ENCODE measurements at regions not wholly inside any gene's neighbourhood (a gene's known extent, or its start where the extent isn't known, plus 50 kb on each side); places are given as distances from the start of the nearest gene placed in this dataset.

- DNase-seq, result no peak
- in situ Hi-C loops (cut with HindIII; ENCODE audit: low pct_ligation_motif_present, low pct_unique_long_range_greater_than_20kb, low sequenced_read_pairs), result no loop called here
Observed at GRCh38 chr2:45259547-45260160, 250.4 kb upstream of the SIX2 start.

- in situ Hi-C loops (cut with HindIII; ENCODE audit: low pct_ligation_motif_present, low pct_unique_long_range_greater_than_20kb, low sequenced_read_pairs), result no loop called here
- DNase-seq, result no peak
Observed at GRCh38 chr2:45259138-45259537, 249.9 kb upstream of the SIX2 start.

DNA sequence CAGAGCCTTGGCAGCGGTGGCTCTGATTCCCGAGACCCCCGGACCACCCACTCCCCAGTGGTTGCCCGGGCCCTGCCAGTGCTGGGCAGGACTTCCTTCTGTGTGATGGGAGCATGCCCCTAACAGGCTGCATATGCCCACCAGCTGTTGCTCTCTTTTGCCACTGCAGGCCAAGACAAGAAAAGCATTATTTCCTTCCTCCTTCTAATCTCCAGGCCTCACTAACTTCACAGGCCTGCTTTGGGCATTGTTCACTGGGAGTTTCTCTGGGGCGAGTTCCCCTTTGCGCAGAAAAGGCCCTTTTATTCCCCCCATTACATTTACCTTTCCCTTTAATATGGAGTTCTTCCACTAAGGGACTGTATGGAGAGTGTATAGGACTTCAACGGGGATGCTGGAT, 249.1 kb upstream of the SIX2 start:
- DNase-seq, result no peak
- in situ Hi-C loops (cut with HindIII; ENCODE audit: low pct_ligation_motif_present, low pct_unique_long_range_greater_than_20kb, low sequenced_read_pairs), result no loop called here

- in situ Hi-C loops (cut with HindIII; ENCODE audit: low pct_ligation_motif_present, low pct_unique_long_range_greater_than_20kb, low sequenced_read_pairs), result no loop called here
Observed at GRCh38 chr2:45257820-45258219, 248.6 kb upstream of the SIX2 start.

DNA sequence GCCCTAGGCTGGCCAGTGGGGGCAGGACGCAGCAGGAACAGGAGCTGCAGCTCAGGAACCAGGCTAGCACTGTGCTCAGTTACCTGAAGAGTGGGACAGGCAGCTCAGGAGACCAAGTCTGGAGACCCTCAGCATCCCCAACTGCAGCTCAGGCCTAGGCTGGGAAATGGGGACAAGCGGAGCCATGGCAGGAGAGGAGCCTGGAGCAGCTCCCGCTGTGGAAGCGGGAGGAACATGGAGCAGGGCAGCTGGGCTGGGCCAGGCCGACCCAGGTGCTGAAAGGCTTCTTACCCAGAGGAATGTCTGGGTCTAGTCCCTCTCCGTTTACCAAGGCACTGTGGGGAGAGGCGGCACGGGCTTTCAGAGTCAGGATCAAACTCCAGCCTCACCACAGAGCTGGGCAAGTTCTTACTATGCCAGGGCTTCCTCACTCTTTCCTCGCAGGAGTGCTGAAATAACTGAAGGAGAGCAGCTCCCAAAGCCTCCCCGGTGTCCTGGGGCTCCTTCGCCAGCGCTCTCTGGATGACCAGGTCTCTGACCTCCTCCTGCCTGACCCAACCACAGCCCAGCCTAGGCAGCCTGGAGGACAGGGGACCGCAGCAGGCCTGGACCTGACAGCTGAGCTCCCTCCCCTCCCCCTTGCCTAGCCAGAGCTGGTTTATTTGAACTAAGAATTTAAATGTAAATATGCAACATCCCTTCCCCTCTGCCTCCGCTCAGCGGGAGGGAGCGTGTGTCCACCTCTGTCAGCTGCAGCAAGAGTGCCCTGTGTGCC, 247.8 kb upstream of the SIX2 start:
- no peak for DNase-seq
- in situ Hi-C loops (cut with HindIII; ENCODE audit: low pct_ligation_motif_present, low pct_unique_long_range_greater_than_20kb, low sequenced_read_pairs), result no loop called here

More at GRCh38 chr2:45257820-45258219, 248.6 kb upstream of the SIX2 start:
- DNase-seq, result no peak

DNA sequence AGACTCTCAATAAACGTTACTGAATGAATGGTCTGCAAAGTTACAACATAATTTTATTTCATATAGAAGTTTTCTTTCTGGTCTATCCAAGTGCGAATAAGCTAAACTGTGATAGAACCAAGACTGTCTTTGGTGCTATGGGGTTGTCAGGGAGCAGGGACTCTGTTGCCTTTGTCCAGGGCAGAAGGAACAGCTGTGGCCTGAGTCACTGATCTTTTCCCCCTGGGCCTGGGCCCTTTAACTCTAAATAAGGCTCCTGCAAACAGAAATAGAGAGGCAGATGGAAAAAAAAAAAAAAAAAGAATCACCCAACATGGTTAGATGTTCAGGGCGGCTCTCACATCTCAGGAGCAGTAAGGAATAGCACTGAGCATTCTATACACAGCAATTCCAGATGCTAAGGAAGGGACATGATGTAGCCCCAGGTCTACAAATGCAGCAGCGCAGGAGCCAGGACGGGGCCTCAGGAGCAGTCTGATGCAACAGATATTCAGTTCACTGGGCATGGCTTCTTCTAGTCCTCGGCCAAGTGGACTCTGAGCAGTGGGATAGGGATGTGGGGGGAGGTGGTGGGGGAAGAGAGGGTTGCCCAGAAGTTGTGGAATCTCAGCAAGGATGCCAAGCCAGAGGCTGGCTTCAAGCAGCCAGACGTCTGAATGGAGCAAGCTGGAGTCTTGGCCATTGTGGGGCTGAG, 247.1 kb upstream of the SIX2 start:
- no peak for DNase-seq
- in situ Hi-C loops (cut with HindIII; ENCODE audit: low pct_ligation_motif_present, low pct_unique_long_range_greater_than_20kb, low sequenced_read_pairs), result no loop called here

- in situ Hi-C loops (cut with HindIII; ENCODE audit: low pct_ligation_motif_present, low pct_unique_long_range_greater_than_20kb, low sequenced_read_pairs), result no loop called here
- no peak for DNase-seq
Observed at GRCh38 chr2:45255563-45255962, 246.3 kb upstream of the SIX2 start.

DNA sequence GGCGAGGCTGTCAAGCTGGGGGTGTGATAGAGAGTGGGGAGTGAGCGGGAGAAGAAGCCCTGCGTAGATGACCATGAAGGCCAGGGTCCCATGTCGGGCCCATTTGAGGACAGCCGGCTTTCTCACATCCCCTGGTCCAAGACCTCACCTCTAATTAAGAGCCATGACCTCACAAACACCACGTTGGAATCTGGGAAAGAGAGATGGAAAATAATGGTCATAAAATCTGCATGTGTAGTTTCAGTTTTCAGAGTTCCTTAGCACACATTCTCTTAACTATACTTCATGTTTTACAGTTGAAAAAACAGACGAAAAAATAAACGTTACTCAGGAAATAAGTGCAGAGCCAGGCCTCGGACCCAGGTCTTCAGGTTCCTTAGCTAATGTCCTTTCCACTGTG, 244.8 kb upstream of the SIX2 start:
- in situ Hi-C loops (cut with HindIII; ENCODE audit: low pct_ligation_motif_present, low pct_unique_long_range_greater_than_20kb, low sequenced_read_pairs), result no loop called here
- DNase-seq, result no peak

GRCh38 chr2:45253151-45253550, 243.9 kb upstream of the SIX2 start:
- in situ Hi-C loops (cut with HindIII; ENCODE audit: low pct_ligation_motif_present, low pct_unique_long_range_greater_than_20kb, low sequenced_read_pairs), result no loop called here
- DNase-seq, result no peak

DNA sequence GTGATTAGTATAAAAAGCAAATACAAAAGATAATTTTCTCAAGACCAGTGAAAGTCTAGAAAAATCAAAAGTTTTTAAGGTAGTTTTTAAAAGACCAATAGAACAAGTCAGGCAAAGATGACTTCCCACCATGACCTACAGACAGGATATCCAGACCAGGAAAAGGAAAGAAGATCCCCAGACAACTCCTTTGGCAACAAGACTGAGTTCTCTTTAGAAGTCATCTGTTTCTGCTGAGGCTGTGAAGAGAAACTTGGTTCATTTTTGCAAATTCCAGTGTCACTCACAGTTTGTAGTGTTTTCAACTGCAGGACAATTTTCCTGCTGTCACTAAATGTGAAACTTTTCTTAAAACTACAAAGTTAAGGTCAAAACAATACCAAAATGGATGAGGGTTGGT, 240.9 kb upstream of the SIX2 start:
- in situ Hi-C loops (cut with HindIII; ENCODE audit: low pct_ligation_motif_present, low pct_unique_long_range_greater_than_20kb, low sequenced_read_pairs), result no loop called here
- no peak for DNase-seq

DNA sequence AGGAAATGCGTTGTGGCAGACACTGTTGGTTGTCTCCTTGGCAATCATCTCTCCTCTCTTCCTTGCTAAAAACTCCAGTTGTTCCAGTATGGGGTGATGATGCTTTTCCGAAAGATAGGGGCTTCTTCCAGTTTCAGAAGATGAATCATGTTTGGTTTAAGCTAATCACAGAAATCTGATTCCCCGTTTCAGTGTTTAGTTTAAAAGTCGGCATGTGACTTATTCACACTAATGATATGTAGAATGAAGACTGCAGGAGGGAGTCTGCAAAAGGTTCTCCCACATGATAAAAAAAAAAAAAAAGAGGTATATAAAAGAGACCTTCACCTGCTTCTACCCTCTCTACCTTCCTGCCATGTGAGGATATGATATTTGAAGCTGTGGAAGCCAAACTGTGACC, 239.0 kb upstream of the SIX2 start:
- no peak for DNase-seq
- in situ Hi-C loops (cut with HindIII; ENCODE audit: low pct_ligation_motif_present, low pct_unique_long_range_greater_than_20kb, low sequenced_read_pairs), result no loop called here

DNA sequence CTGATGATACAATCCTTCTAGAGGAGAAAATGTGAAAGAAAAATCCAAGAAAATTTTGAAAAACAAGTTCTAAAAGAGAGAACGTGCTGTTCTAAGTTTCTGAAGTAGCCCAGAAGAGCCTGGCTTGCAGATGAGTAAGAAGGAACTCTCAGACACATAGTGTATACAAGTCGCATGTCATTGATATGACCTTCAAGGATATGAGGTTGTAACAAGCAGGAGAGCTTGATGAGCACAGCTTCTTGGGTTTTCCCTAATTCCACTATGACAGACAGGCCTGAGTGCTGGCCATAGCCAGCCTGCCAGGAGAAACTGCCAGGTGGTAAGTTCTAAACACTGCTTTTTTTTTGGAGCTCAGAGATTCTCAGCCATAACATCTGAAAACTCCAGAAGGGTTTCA, 235.7 kb upstream of the SIX2 start:
- no peak for DNase-seq
- in situ Hi-C loops (cut with HindIII; ENCODE audit: low pct_ligation_motif_present, low pct_unique_long_range_greater_than_20kb, low sequenced_read_pairs), result no loop called here

DNA sequence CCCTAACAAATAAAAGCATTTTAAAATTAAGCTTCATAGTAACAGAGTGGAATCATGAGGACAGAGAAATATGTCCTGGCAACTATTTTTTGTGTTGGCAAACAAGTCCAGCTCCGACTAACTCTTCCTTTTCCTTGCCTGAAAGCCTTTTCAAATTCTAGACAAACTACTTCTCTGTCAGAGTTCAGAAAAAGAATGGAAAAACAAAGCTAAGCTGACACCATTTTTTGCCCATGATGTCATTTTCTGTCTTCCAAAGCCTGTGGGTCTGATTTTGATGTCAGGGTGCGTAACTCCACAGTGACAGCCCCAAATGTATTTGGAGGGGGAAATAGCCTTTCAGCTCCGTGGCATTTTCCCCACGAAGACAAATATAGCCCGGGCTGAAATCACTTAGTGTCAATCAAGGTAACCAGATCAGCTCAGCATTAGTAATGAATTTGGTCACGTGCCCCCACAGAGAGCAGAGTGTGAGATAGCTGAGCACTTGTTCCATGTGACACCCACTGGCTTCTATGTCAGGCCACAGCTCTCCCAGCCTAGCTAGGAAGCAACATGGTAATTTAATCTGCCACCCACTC, 233.0 kb upstream of the SIX2 start:
- in situ Hi-C loops (cut with HindIII; ENCODE audit: low pct_ligation_motif_present, low pct_unique_long_range_greater_than_20kb, low sequenced_read_pairs), result no loop called here
- DNase-seq, result no peak

GRCh38 chr2:45241061-45241561, 231.9 kb upstream of the SIX2 start:
- DNase-seq, result no peak
- in situ Hi-C loops (cut with HindIII; ENCODE audit: low pct_ligation_motif_present, low pct_unique_long_range_greater_than_20kb, low sequenced_read_pairs), result no loop called here

- peak; percentile 83 for DNase-seq
- in situ Hi-C loops (cut with HindIII; ENCODE audit: low pct_ligation_motif_present, low pct_unique_long_range_greater_than_20kb, low sequenced_read_pairs), result no loop called here
Observed at GRCh38 chr2:45237850-45238542, 228.7 kb upstream of the SIX2 start.

GRCh38 chr2:45237128-45237527, 227.9 kb upstream of the SIX2 start:
- in situ Hi-C loops (cut with HindIII; ENCODE audit: low pct_ligation_motif_present, low pct_unique_long_range_greater_than_20kb, low sequenced_read_pairs), result no loop called here
- DNase-seq, result no peak

GRCh38 chr2:45236268-45236667, 227.0 kb upstream of the SIX2 start:
- no peak for DNase-seq
- in situ Hi-C loops (cut with HindIII; ENCODE audit: low pct_ligation_motif_present, low pct_unique_long_range_greater_than_20kb, low sequenced_read_pairs), result no loop called here

- in situ Hi-C loops (cut with HindIII; ENCODE audit: low pct_ligation_motif_present, low pct_unique_long_range_greater_than_20kb, low sequenced_read_pairs), result no loop called here
- no peak for DNase-seq
Observed at GRCh38 chr2:45233301-45233700, 224.0 kb upstream of the SIX2 start.

DNA sequence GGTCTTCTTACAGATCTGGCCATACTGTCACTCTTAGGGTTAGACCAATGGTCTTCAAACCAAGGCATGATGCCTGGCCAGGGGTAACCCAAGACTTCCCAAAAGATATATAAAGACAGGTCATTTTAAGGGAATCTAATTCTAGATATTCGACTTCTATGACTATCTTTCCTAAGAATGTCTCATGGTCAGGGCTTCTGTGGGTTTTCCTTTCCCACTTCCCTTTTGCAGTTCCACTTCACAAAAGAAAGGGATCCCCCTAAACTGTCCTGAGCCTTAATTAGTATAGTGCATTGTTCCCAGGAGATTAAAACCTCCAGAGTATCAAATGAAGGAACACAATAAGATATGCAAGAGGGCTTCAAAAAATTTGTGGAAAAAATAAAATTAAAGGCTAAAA, 223.6 kb upstream of the SIX2 start:
- in situ Hi-C loops (cut with HindIII; ENCODE audit: low pct_ligation_motif_present, low pct_unique_long_range_greater_than_20kb, low sequenced_read_pairs), result no loop called here
- DNase-seq, result no peak
